ENCODE measurements at regions not wholly inside any gene's neighbourhood (a gene's known extent, or its start where the extent isn't known, plus 50 kb on each side); places are given as distances from the start of the nearest gene placed in this dataset.

GRCh38 chr3:184503647-184504046 lies 57.9 kb upstream of the EPHB3 start:
- no peak for DNase-seq (ENCODE audit: low read depth)

GRCh38 chr3:184505076-184505878 lies 56.3 kb upstream of the EPHB3 start:
- no peak for DNase-seq (ENCODE audit: low read depth)

More at GRCh38 chr3:184503647-184504046, 57.9 kb upstream of the EPHB3 start:
- H3K4me3 ChIP-seq (ENCODE audit: low read depth, low read length) = no peak overlapping the region

GRCh38 chr3:184506561-184506991 lies 55.0 kb upstream of the EPHB3 start:
- no peak for DNase-seq (ENCODE audit: low read depth)
- H3K4me3 ChIP-seq (ENCODE audit: low read depth, low read length) = no peak overlapping the region

More at GRCh38 chr3:184505076-184505878, 56.3 kb upstream of the EPHB3 start:
- H3K4me3 ChIP-seq (ENCODE audit: low read depth, low read length) = no peak overlapping the region

- no peak overlapping the region for H3K4me3 ChIP-seq (ENCODE audit: low read depth, low read length)
- DNase-seq (ENCODE audit: low read depth) = no peak
Measured at GRCh38 chr3:184508938-184509337, 52.6 kb upstream of the EPHB3 start.

GRCh38 chr3:184511741-184512140 lies 49.8 kb upstream of the EPHB3 start:
- no peak for DNase-seq (ENCODE audit: low read depth)
- H3K4me3 ChIP-seq (ENCODE audit: low read depth, low read length) = no peak overlapping the region
